Osteocyte (in vitro differentiated cells): ENCODE measurements at regions not wholly inside any gene's neighbourhood (a gene's known extent, or its start where the extent isn't known, plus 50 kb on each side); places are given as distances from the start of the nearest gene placed in this dataset.

Experiments
- DNase-seq: peaks from one replicate; pipeline ENCODE4 v3.0.0; 2021; ENCODE audit warnings: mixed read lengths; ENCODE audit not compliant: unreplicated experiment; ENCODE audit errors: extremely low spot score
- H3K27ac Mint-ChIP-seq: one replicate; pipeline ENCODE4 v1.8.0; 2021; ENCODE audit warnings: mild to moderate bottlenecking, mixed read lengths; ENCODE audit not compliant: unreplicated experiment
- H3K27me3 Mint-ChIP-seq: one replicate; pipeline ENCODE4 v1.8.0; 2021; ENCODE audit warnings: mixed read lengths; ENCODE audit not compliant: unreplicated experiment
- H3K36me3 Mint-ChIP-seq: one replicate; pipeline ENCODE4 v1.8.0; 2021; ENCODE audit warnings: mixed read lengths; ENCODE audit not compliant: unreplicated experiment
- H3K4me1 Mint-ChIP-seq: one replicate; pipeline ENCODE4 v1.8.0; 2021; ENCODE audit warnings: mixed read lengths; ENCODE audit not compliant: unreplicated experiment
- H3K4me3 Mint-ChIP-seq: one replicate; pipeline ENCODE4 v1.8.0; 2021; ENCODE audit warnings: mild to moderate bottlenecking, moderate library complexity, mixed read lengths; ENCODE audit not compliant: unreplicated experiment
- H3K9me3 Mint-ChIP-seq: one replicate; pipeline ENCODE4 v1.8.0; 2021; ENCODE audit warnings: mixed read lengths; ENCODE audit not compliant: unreplicated experiment
- CTCF ChIP-seq: fragments of 200-600 bp; sonication (generic); IDR thresholded peaks from 2 replicates; pipeline ENCODE4 v1.5.0; 2021; ENCODE audit warnings: antibody characterized with exemption, mild to moderate bottlenecking, moderate library complexity

GRCh38 chr10:111151595-111152307, 74.9 kb downstream of the ADRA2A start:
- Mint-ChIP-seq H3K4me1 (no peaks in the 10 kb centered on the region), H3K27me3 (peaks cover 4% of the 10 kb centered on the region), H3K36me3 (no peaks in the 10 kb centered on the region), H3K9me3 (no peaks in the 10 kb centered on the region), H3K4me3 (no peak overlapping the region), H3K27ac (no peak overlapping the region)
- DNase-seq: no peak
- no peak for TF ChIP-seq CTCF

GRCh38 chr10:111156754-111157153, 79.9 kb downstream of the ADRA2A start:
- no peaks in the 10 kb centered on the region for H3K36me3 Mint-ChIP-seq
- H3K9me3 Mint-ChIP-seq: no peaks in the 10 kb centered on the region
- no peaks in the 10 kb centered on the region for H3K4me1 Mint-ChIP-seq
- no peak overlapping the region for H3K4me3 Mint-ChIP-seq
- no peak for DNase-seq
- H3K27me3 Mint-ChIP-seq: peaks cover 2% of the 10 kb centered on the region
- no peak overlapping the region for H3K27ac Mint-ChIP-seq
- TF ChIP-seq CTCF: no peak

GRCh38 chr10:111158595-111158994, 81.8 kb downstream of the ADRA2A start:
- Mint-ChIP-seq H3K9me3 (no peaks in the 10 kb centered on the region), H3K36me3 (no peaks in the 10 kb centered on the region), H3K4me3 (no peak overlapping the region), H3K27ac (no peak overlapping the region), H3K4me1 (no peaks in the 10 kb centered on the region), H3K27me3 (peaks cover 2% of the 10 kb centered on the region)
- no peak for TF ChIP-seq CTCF
- no peak for DNase-seq

GRCh38 chr10:111161109-111161874, 84.5 kb downstream of the ADRA2A start:
- Mint-ChIP-seq H3K27ac (no peak overlapping the region), H3K9me3 (no peaks in the 10 kb centered on the region), H3K4me1 (no peaks in the 10 kb centered on the region), H3K36me3 (no peaks in the 10 kb centered on the region), H3K4me3 (no peak overlapping the region), H3K27me3 (peaks cover 2% of the 10 kb centered on the region)
- DNase-seq: no peak
- no peak for TF ChIP-seq CTCF

- Mint-ChIP-seq H3K9me3 (no peaks in the 10 kb centered on the region), H3K36me3 (no peaks in the 10 kb centered on the region), H3K4me3 (no peak overlapping the region), H3K27me3 (no peaks in the 10 kb centered on the region), H3K27ac (no peak overlapping the region), H3K4me1 (no peaks in the 10 kb centered on the region)
- DNase-seq: no peak
- TF ChIP-seq CTCF: no peak
These were observed 94.4 kb downstream of the ADRA2A start for GRCh38 chr10:111171183-111171582.
